GM23248 (cell line): ENCODE measurements at regions not wholly inside any gene's neighbourhood (a gene's known extent, or its start where the extent isn't known, plus 50 kb on each side); places are given as distances from the start of the nearest gene placed in this dataset.

ENCODE experiments used
- DNase-seq: peaks from one replicate; pipeline ENCODE4 v3.0.0-alpha.2; 2015
- H2AFZ ChIP-seq: fragments of 200-600 bp; sonication (generic); 2 replicates; pipeline ENCODE4 v1.6.1; 2016; ENCODE audit warnings: antibody characterized with exemption
- H3F3A ChIP-seq: fragments of 200-600 bp; sonication (generic); 2 replicates; pipeline ENCODE4 v1.6.1; 2016; ENCODE audit warnings: mild to moderate bottlenecking, antibody characterized with exemption, mixed run types; ENCODE audit not compliant: insufficient read depth
- H3K27ac ChIP-seq: fragments of 200-600 bp; sonication (generic); 2 replicates; pipeline ENCODE4 v1.5.1; 2016; ENCODE audit warnings: mild to moderate bottlenecking
- H3K27me3 ChIP-seq: fragments of 200-600 bp; sonication (generic); replicated peaks from 2 replicates; pipeline ENCODE4 v1.6.1; 2016; ENCODE audit warnings: mild to moderate bottlenecking; ENCODE audit not compliant: insufficient read depth
- H3K36me3 ChIP-seq: fragments of 200-600 bp; sonication (generic); 2 replicates; pipeline ENCODE4 v1.6.1; 2016; ENCODE audit warnings: low read depth, mild to moderate bottlenecking
- H3K4me1 ChIP-seq: fragments of 200-600 bp; sonication (generic); 2 replicates; pipeline ENCODE4 v1.6.1; 2016; ENCODE audit warnings: mild to moderate bottlenecking; ENCODE audit not compliant: insufficient read depth
- H3K4me2 ChIP-seq: fragments of 200-600 bp; sonication (generic); one replicate; pipeline ENCODE4 v1.6.1; 2016; ENCODE audit warnings: mild to moderate bottlenecking; ENCODE audit not compliant: unreplicated experiment
- H3K4me3 ChIP-seq: fragments of 200-600 bp; sonication (generic); 2 replicates; pipeline ENCODE4 v1.5.1; 2016; ENCODE audit warnings: mild to moderate bottlenecking
- H3K79me2 ChIP-seq: fragments of 200-600 bp; sonication (generic); 2 replicates; pipeline ENCODE4 v1.6.1; 2016; ENCODE audit warnings: mild to moderate bottlenecking; ENCODE audit not compliant: insufficient read depth
- H3K9ac ChIP-seq: fragments of 200-600 bp; sonication (generic); 2 replicates; pipeline ENCODE4 v1.6.1; 2016; ENCODE audit warnings: mild to moderate bottlenecking
- H3K9me2 ChIP-seq: fragments of 200-600 bp; sonication (generic); 2 replicates; pipeline ENCODE4 v1.6.1; 2016; ENCODE audit warnings: mixed run types, mild to moderate bottlenecking, moderate library complexity; ENCODE audit not compliant: insufficient read depth
- H3K9me3 ChIP-seq: fragments of 200-600 bp; sonication (generic); one replicate; pipeline ENCODE4 v1.6.1; 2017; ENCODE audit warnings: low read depth
- H4K20me1 ChIP-seq: fragments of 200-600 bp; sonication (generic); 2 replicates; pipeline ENCODE4 v1.6.0; 2016; ENCODE audit not compliant: insufficient read depth
- EZH2 ChIP-seq: fragments of 200-600 bp; sonication (generic); IDR thresholded peaks from 2 replicates; pipeline ENCODE4 v1.6.1; 2018; ENCODE audit warnings: antibody characterized with exemption, mild to moderate bottlenecking; ENCODE audit not compliant: insufficient read depth, poor library complexity, severe bottlenecking
- EZH2phosphoT487 ChIP-seq: fragments of 200-600 bp; sonication (generic); IDR thresholded peaks from 2 replicates; pipeline ENCODE4 v1.6.1; 2018; ENCODE audit warnings: antibody characterized with exemption, moderate library complexity, mild to moderate bottlenecking, low read depth; ENCODE audit not compliant: insufficient read depth
- WGBS, 2 experiments: methylation state at CpG; one replicate each; pipeline ENCODE4 v1.1.6; 2015 to 2017; ENCODE audit warnings: low lambda C conversion rate in 2 of 2, low coverage in 1 of 2; ENCODE audit errors: missing lambda C conversion rate in 2 of 2; 5-methylcytosine and 5-hydroxymethylcytosine counted together
- in situ Hi-C: fragments of 300-500 bp; cut with MboI; formaldehyde crosslinking; loops from 2 replicates; pipeline ENCODE4 v1.15.0; 2020

- H3K4me1 ChIP-seq: peaks cover 11% of the 10 kb centered on the region
- no peaks in the 10 kb centered on the region for H4K20me1 ChIP-seq
- H2AFZ ChIP-seq: no peak overlapping the region
- peaks cover 4% of the 10 kb centered on the region; the same call in 1 of the 2 replicates for H3F3A ChIP-seq
- no peaks in the 10 kb centered on the region for H3K79me2 ChIP-seq
- 70% methylated on average over 2 of the region's 2 CpGs for WGBS, 2 experiments
- no peak overlapping the region for H3K9ac ChIP-seq
- in situ Hi-C loops: no loop called here
- no peak for DNase-seq
- H3K4me3 ChIP-seq: no peak overlapping the region
- TF ChIP-seq EZH2phosphoT487 (no peak), EZH2 (no peak)
- H3K4me2 ChIP-seq: no peak overlapping the region
- H3K27me3 ChIP-seq: no peaks in the 10 kb centered on the region
- H3K27ac ChIP-seq: no peak overlapping the region
- no peaks in the 10 kb centered on the region for H3K36me3 ChIP-seq
- no peaks in the 10 kb centered on the region for H3K9me3 ChIP-seq
- H3K9me2 ChIP-seq: no peaks in the 10 kb centered on the region
Measured at GRCh38 chr3:28936154-28936553, 344.7 kb upstream of the RBMS3 start.

DNA sequence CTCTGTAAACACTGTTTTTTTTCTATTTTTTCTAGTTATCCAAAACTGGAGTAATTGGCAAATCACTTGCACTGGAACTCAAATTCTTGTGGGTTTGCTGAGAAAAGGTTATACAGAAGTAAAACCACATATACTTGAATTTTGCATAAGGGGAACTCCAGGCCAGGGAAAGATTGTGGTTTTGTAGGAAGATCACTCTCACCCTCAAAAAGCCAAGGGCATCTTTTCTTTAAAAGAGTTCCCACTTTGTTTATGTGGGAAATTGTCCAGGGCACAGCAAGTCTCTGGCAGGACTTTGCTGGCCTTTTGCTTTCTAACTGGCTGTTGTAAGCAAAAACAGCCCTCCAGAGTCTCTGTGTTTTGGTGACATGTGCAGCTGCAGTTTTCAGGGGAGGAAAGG lies 340.3 kb upstream of the RBMS3 start:
- TF ChIP-seq EZH2phosphoT487: 0 out of 2 replicates have a peak, but pooled peaks have one; percentile 60
- no peak for TF ChIP-seq EZH2
- Histone ChIP-seq H3K36me3 (no peaks in the 10 kb centered on the region), H3K79me2 (no peaks in the 10 kb centered on the region), H3K9me3 (no peaks in the 10 kb centered on the region), H3K9ac (no peak overlapping the region), H4K20me1 (no peaks in the 10 kb centered on the region), H2AFZ (no peak overlapping the region), H3K4me3 (no peak overlapping the region), H3K4me1 (peaks cover 13% of the 10 kb centered on the region), H3F3A (peaks cover 4% of the 10 kb centered on the region; the same call in 1 of the 2 replicates), H3K4me2 (no peak overlapping the region), H3K27me3 (no peaks in the 10 kb centered on the region), H3K27ac (no peak overlapping the region), H3K9me2 (no peaks in the 10 kb centered on the region)
- DNase-seq: peak; percentile 79
- in situ Hi-C loops: no loop called here

DNA sequence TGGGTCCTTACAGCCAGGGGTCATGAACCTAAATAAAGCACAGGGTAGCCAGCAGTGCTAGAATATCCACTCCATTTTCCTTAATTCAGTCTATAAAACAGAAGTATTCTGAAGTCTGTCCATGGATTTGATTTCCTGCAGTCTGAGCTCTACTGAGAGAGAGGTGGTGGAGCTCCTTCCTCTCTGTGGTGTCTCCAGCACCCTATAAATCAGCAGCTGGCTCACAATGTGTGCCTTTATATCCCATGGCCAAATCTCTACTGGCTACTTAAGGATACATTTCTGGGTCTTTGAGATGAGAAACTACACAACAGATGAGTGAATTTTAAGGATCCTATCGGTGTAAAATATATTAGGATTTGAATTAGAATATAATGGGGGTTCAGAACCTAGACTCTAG lies 339.9 kb upstream of the RBMS3 start:
- H3K4me3 ChIP-seq: no peak overlapping the region
- in situ Hi-C loops: no loop called here
- WGBS, 2 experiments: 10 to 28% methylated on average over 1 of the region's 1 CpG
- no peak overlapping the region for H2AFZ ChIP-seq
- no peaks in the 10 kb centered on the region for H3K79me2 ChIP-seq
- H3K27ac ChIP-seq: no peak overlapping the region
- H3K9me3 ChIP-seq: no peaks in the 10 kb centered on the region
- TF ChIP-seq EZH2 (no peak), EZH2phosphoT487 (no peak)
- H3F3A ChIP-seq: peaks cover 4% of the 10 kb centered on the region; the same call in 1 of the 2 replicates
- no peaks in the 10 kb centered on the region for H3K9me2 ChIP-seq
- no peak for DNase-seq
- no peaks in the 10 kb centered on the region for H4K20me1 ChIP-seq
- H3K9ac ChIP-seq: no peak overlapping the region
- H3K27me3 ChIP-seq: no peaks in the 10 kb centered on the region
- H3K4me2 ChIP-seq: no peak overlapping the region
- no peaks in the 10 kb centered on the region for H3K36me3 ChIP-seq
- peaks cover 13% of the 10 kb centered on the region for H3K4me1 ChIP-seq

- WGBS, 2 experiments: 22 to 36% methylated on average over 2 of the region's 2 CpGs
Measured at GRCh38 chr3:28947061-28947460, 333.8 kb upstream of the RBMS3 start.

DNA sequence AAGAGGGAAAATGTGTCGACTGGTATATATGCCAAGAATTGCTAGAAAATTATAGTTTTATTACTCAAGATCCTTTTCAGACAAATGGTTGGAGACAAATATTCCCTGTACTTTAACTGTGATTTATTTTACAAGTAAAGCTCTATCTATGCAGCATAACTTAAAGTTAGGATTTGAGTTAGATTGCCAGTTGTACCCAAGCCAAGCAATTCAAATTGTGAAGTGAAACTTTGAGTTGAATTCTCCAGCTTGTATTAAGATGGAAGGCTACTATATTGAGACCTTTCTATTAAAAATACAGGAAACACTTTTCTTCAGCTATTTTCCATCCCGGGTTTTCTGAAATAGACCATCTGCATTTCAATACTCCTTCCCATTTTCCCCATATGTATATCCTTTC lies 333.1 kb upstream of the RBMS3 start:
- Histone ChIP-seq H3K27ac (no peak overlapping the region), H3K79me2 (no peaks in the 10 kb centered on the region), H3K4me1 (no peaks in the 10 kb centered on the region), H3F3A (no peaks in the 10 kb centered on the region), H3K9me3 (no peaks in the 10 kb centered on the region), H3K9me2 (no peaks in the 10 kb centered on the region), H3K9ac (no peak overlapping the region), H3K4me3 (no peak overlapping the region), H3K36me3 (no peaks in the 10 kb centered on the region), H2AFZ (no peak overlapping the region), H4K20me1 (no peaks in the 10 kb centered on the region), H3K27me3 (no peaks in the 10 kb centered on the region), H3K4me2 (no peak overlapping the region)
- in situ Hi-C loops: no loop called here
- no peak for TF ChIP-seq EZH2
- no peak for DNase-seq
- WGBS, 2 experiments: 80% methylated on average over 2 of the region's 2 CpGs

More at GRCh38 chr3:28947061-28947460, 333.8 kb upstream of the RBMS3 start:
- H3F3A ChIP-seq: no peaks in the 10 kb centered on the region
- H3K36me3 ChIP-seq: no peaks in the 10 kb centered on the region
- no peaks in the 10 kb centered on the region for H3K9me2 ChIP-seq
- TF ChIP-seq EZH2phosphoT487: no peak
- TF ChIP-seq EZH2: no peak
- H3K4me3 ChIP-seq: no peak overlapping the region
- H3K9ac ChIP-seq: no peak overlapping the region
- no peak overlapping the region for H3K4me2 ChIP-seq
- H3K79me2 ChIP-seq: no peaks in the 10 kb centered on the region
- DNase-seq: no peak
- H2AFZ ChIP-seq: no peak overlapping the region
- no peaks in the 10 kb centered on the region for H3K4me1 ChIP-seq
- H3K27ac ChIP-seq: no peak overlapping the region
- H4K20me1 ChIP-seq: no peaks in the 10 kb centered on the region
- no peaks in the 10 kb centered on the region for H3K27me3 ChIP-seq
- in situ Hi-C loops: no loop called here
- H3K9me3 ChIP-seq: no peaks in the 10 kb centered on the region
